Activated B cell treated with CpG ODN at 0.5 μM for 24 hours (primary cell): ENCODE measurements at regions not wholly inside any gene's neighbourhood (a gene's known extent, or its start where the extent isn't known, plus 50 kb on each side); places are given as distances from the start of the nearest gene placed in this dataset.

Experiments used
- ATAC-seq: fragments of 200-7000 bp; cut with Tn5 transposase; one replicate; pipeline ENCODE4 v1.10.0; 2021; ENCODE audit warnings: low read depth, mild to moderate bottlenecking, moderate library complexity
- CTCF ChIA-PET: fragments of 350-600 bp; sonication (Branson Sonifier 250); formaldehyde crosslinking; loops from one replicate; lab custom pipeline; 2021; ENCODE audit warnings: antibody characterized with exemption; lab: Charles Lee
- POLR2A ChIA-PET: fragments of 350-600 bp; sonication (Branson Sonifier 250); formaldehyde crosslinking; loops from one replicate; lab custom pipeline; 2021; ENCODE audit warnings: antibody characterized with exemption; lab: Charles Lee
- DNase-seq: peaks from one replicate; pipeline ENCODE4 v3.0.0; 2022
- H3K27ac Mint-ChIP-seq: one replicate; pipeline ENCODE4 v1.8.0; 2020; ENCODE audit warnings: mixed read lengths
- H3K27me3 Mint-ChIP-seq: one replicate; pipeline ENCODE4 v1.8.0; 2021; ENCODE audit warnings: mixed read lengths
- H3K36me3 Mint-ChIP-seq: one replicate; pipeline ENCODE4 v1.8.0; 2021; ENCODE audit warnings: low read depth, mixed read lengths
- H3K4me1 Mint-ChIP-seq: one replicate; pipeline ENCODE4 v1.8.0; 2021; ENCODE audit warnings: mixed read lengths
- H3K4me3 Mint-ChIP-seq: one replicate; pipeline ENCODE4 v1.8.0; 2020; ENCODE audit warnings: mild to moderate bottlenecking, mixed read lengths
- H3K9me3 Mint-ChIP-seq: one replicate; pipeline ENCODE4 v1.8.0; 2020; ENCODE audit warnings: mixed read lengths
- CTCF ChIP-seq: fragments of 200-600 bp; IDR thresholded peaks from one replicate; pipeline ENCODE4 v1.8.0; 2022; ENCODE audit warnings: antibody characterized with exemption, mild to moderate bottlenecking
- intact Hi-C: fragments of 100-400 bp; cut with micrococcal nuclease; formaldehyde crosslinking; loops from one replicate; pipeline ENCODE4 v1.15.1; 2024

GRCh38 chrX:125101971-125102755, 217.5 kb upstream of the TEX13C start:
- Mint-ChIP-seq H3K4me1 (no peaks in the 10 kb centered on the region), H3K27ac (no peak overlapping the region), H3K27me3 (no peaks in the 10 kb centered on the region), H3K9me3 (no peaks in the 10 kb centered on the region), H3K4me3 (no peak overlapping the region), H3K36me3 (no peaks in the 10 kb centered on the region)
- ChIA-PET CTCF (no interaction called here), POLR2A (no interaction called here)
- no peak for DNase-seq
- no peak for TF ChIP-seq CTCF
- ATAC-seq = no peak
- intact Hi-C loops = no loop called here

GRCh38 chrX:125103693-125104092, 216.0 kb upstream of the TEX13C start:
- DNase-seq (no peak), ATAC-seq (no peak)
- ChIA-PET CTCF (no interaction called here), POLR2A (no interaction called here)
- intact Hi-C loops = no loop called here
- Mint-ChIP-seq H3K27me3 (no peaks in the 10 kb centered on the region), H3K9me3 (no peaks in the 10 kb centered on the region), H3K27ac (no peak overlapping the region), H3K36me3 (no peaks in the 10 kb centered on the region), H3K4me1 (no peaks in the 10 kb centered on the region), H3K4me3 (no peak overlapping the region)
- no peak for TF ChIP-seq CTCF

GRCh38 chrX:125108921-125109320, 210.8 kb upstream of the TEX13C start:
- intact Hi-C loops = no loop called here
- ATAC-seq (no peak), DNase-seq (no peak)
- Mint-ChIP-seq H3K27me3 (no peaks in the 10 kb centered on the region), H3K4me1 (no peaks in the 10 kb centered on the region), H3K36me3 (no peaks in the 10 kb centered on the region), H3K4me3 (no peak overlapping the region), H3K9me3 (no peaks in the 10 kb centered on the region), H3K27ac (no peak overlapping the region)
- CTCF ChIA-PET = no interaction called here
- no peak for TF ChIP-seq CTCF
- POLR2A ChIA-PET = no interaction called here

GRCh38 chrX:125131164-125131563, 188.5 kb upstream of the TEX13C start:
- H3K36me3 Mint-ChIP-seq = no peaks in the 10 kb centered on the region
- H3K27me3 Mint-ChIP-seq = no peaks in the 10 kb centered on the region
- DNase-seq (no peak), ATAC-seq (no peak)
- H3K27ac Mint-ChIP-seq = no peak overlapping the region
- ChIA-PET CTCF (no interaction called here), POLR2A (no interaction called here)
- intact Hi-C loops = no loop called here
- no peak for TF ChIP-seq CTCF
- H3K4me3 Mint-ChIP-seq = no peak overlapping the region
- H3K4me1 Mint-ChIP-seq = no peaks in the 10 kb centered on the region
- peaks cover 3% of the 10 kb centered on the region for H3K9me3 Mint-ChIP-seq

GRCh38 chrX:125132274-125132673, 187.4 kb upstream of the TEX13C start:
- ATAC-seq = no peak
- CTCF ChIA-PET = no interaction called here
- Mint-ChIP-seq H3K4me1 (no peaks in the 10 kb centered on the region), H3K36me3 (no peaks in the 10 kb centered on the region), H3K27ac (no peak overlapping the region), H3K4me3 (no peak overlapping the region), H3K27me3 (no peaks in the 10 kb centered on the region), H3K9me3 (peaks cover 3% of the 10 kb centered on the region)
- DNase-seq = no peak
- no peak for TF ChIP-seq CTCF
- POLR2A ChIA-PET = no interaction called here
- intact Hi-C loops = no loop called here
